ENCODE measurements at regions not wholly inside any gene's neighbourhood (a gene's known extent, or its start where the extent isn't known, plus 50 kb on each side); places are given as distances from the start of the nearest gene placed in this dataset.
A peak's percentile ranks its signal among the peaks of the same experiment; 100 is the strongest.

DNA sequence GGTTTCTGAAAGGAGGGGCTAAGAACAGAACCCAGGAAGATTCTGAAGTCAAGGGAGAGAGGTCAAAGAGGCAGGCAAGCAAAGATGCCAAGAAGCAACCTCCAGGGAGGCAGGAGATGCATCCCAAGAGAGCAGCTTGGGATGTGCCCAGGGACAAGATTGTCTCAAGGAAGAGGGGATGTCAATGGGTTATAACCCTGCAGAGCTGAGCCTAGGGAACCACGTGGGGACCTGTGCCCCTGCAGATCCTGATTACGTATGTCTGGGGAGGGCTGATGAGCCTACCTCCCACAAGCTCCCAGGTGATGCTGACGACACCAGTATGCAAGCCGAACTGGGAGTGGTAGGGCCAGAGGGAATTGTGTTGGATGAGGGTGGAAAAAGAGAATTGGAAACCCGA, 70.9 kb upstream of the IRS2 start:
- ChIA-PET POLR2A (no interaction called here), CTCF (no interaction called here)
- TF ChIP-seq, protein P1, sequence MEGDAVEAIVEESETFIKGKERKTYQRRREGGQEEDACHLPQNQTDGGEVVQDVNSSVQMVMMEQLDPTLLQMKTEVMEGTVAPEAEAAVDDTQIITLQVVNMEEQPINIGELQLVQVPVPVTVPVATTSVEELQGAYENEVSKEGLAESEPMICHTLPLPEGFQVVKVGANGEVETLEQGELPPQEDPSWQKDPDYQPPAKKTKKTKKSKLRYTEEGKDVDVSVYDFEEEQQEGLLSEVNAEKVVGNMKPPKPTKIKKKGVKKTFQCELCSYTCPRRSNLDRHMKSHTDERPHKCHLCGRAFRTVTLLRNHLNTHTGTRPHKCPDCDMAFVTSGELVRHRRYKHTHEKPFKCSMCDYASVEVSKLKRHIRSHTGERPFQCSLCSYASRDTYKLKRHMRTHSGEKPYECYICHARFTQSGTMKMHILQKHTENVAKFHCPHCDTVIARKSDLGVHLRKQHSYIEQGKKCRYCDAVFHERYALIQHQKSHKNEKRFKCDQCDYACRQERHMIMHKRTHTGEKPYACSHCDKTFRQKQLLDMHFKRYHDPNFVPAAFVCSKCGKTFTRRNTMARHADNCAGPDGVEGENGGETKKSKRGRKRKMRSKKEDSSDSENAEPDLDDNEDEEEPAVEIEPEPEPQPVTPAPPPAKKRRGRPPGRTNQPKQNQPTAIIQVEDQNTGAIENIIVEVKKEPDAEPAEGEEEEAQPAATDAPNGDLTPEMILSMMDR (IDR thresholded peaks at IDR 0.05; ENCODE audit: low read depth, low read length) = no peak
- Histone ChIP-seq H3K4me3 (ENCODE audit: low read depth, low read length) (no peak overlapping the region), H3K27me3 (ENCODE audit: control insufficient read depth, insufficient read depth, low read length) (no peaks in the 10 kb centered on the region), H3K9me3 (ENCODE audit: control insufficient read depth, insufficient read depth, low read length) (no peaks in the 10 kb centered on the region), H3K27ac (ENCODE audit: low read depth, low read length) (no peak overlapping the region)
- DNase-seq (ENCODE audit: low read depth, low spot score) = no peak

DNA sequence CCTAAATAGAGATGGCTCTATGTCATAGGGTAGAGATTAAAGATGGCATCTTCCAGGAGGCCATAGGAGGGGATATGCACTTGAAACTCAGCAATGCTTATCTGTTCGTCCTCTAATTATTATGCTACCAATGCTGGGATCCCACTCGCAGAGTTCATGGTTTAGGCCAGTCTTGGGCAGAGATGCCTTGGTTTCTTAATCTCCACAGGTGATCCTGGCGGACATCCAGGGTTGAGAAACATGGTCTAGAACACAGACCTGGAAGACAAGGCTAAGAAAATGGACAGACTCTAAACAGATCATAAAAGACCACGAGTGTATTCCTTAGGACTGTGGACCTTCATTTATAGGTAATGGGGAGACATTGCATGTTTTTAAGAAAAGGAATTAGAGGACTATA, 70.0 kb upstream of the IRS2 start:
- POLR2A ChIA-PET = interaction anchor here (0.7 kb wide), 1 partner anchor 77 kb away, joined by 3 read pairs; no protein-coding TSS in a partner anchor
- Histone ChIP-seq H3K9me3 (ENCODE audit: control insufficient read depth, insufficient read depth, low read length) (no peaks in the 10 kb centered on the region), H3K27ac (ENCODE audit: low read depth, low read length) (no peak overlapping the region), H3K4me3 (ENCODE audit: low read depth, low read length) (no peak overlapping the region), H3K27me3 (ENCODE audit: control insufficient read depth, insufficient read depth, low read length) (no peaks in the 10 kb centered on the region)
- TF ChIP-seq, protein P1 (IDR thresholded peaks at IDR 0.05; ENCODE audit: low read depth, low read length) = no peak
- DNase-seq (ENCODE audit: low read depth, low spot score) = no peak
- CTCF ChIA-PET = no interaction called here

DNA sequence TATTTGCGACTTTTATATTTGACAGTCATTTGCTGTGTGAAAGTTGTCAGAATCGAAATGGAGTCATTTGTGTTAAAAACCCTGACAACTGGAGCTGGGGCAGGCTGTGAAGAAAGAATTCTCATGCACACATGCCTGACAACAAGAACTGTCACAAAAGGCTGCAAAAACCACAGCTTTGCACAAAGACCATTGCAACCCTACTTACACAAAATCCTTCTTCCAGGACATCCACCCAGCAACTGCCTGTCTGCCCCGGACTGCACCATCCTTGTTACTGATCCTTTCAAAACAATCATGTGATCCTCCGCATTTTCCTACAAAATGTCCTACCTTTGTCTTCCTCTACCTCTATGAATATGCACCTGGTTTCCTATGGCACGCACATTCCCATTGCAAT, 66.8 kb upstream of the IRS2 start:
- POLR2A ChIA-PET = no interaction called here
- DNase-seq (ENCODE audit: low read depth, low spot score) = no peak
- H3K27ac ChIP-seq (ENCODE audit: low read depth, low read length) = no peak overlapping the region
- H3K4me3 ChIP-seq (ENCODE audit: low read depth, low read length) = no peak overlapping the region
- H3K9me3 ChIP-seq (ENCODE audit: control insufficient read depth, insufficient read depth, low read length) = no peaks in the 10 kb centered on the region
- no peaks in the 10 kb centered on the region for H3K27me3 ChIP-seq (ENCODE audit: control insufficient read depth, insufficient read depth, low read length)
- TF ChIP-seq, protein P1 (IDR thresholded peaks at IDR 0.05; ENCODE audit: low read depth, low read length) = no peak
- CTCF ChIA-PET = no interaction called here

DNA sequence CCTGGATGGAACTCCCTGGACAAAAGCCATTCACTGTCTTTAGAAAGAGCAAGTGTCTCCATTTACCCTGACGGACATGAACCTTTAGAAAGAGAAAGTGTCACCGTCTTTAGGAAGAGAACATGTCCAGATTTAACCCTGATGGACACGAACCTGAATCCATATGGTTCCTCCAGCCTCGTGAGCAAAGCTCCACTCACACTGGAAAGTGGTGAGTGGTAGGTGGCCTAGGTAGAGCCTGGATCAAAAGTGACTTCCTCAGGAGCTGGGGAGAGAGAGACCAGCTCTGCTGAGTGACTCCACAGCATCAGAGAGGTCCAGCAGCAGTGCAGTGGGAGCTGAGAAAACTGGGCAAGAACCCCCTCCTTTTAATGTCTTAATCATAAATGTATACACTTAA, 59.8 kb upstream of the IRS2 start:
- no peaks in the 10 kb centered on the region for H3K27me3 ChIP-seq (ENCODE audit: control insufficient read depth, insufficient read depth, low read length)
- POLR2A ChIA-PET = no interaction called here
- CTCF ChIA-PET = interaction anchor here (0.5 kb wide), 1 partner anchor 56 kb away, joined by 3 read pairs; no protein-coding TSS in a partner anchor

DNA sequence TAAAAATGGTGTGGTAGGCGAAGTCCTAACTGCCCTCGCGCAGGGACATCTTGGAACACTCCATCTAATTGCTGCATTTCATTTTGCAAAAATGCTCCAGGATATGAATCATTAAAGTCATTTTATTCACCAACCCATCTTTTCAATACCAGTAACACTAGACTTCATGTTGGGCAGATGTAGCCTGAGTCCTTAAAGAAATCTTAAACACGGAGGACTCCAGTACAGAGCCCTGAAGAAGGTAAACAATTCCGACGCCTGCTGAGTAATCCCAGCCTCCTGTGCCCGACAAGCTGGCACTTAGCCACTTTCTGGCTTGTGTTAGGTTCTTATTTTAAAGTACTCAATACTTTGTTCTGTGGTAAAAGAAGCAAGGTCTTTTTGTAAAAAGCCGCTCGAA, 58.0 kb upstream of the IRS2 start:
- CTCF ChIA-PET = no interaction called here
- no peak overlapping the region for H3K27ac ChIP-seq (ENCODE audit: low read depth, low read length)

More for the DNA sequence above, 59.8 kb upstream of the IRS2 start:
- no peaks in the 10 kb centered on the region; the same call in 1 of the 2 replicates for H3K9me3 ChIP-seq (ENCODE audit: control insufficient read depth, insufficient read depth, low read length)
- no peak overlapping the region for H3K27ac ChIP-seq (ENCODE audit: low read depth, low read length)
- TF ChIP-seq, protein P1 (IDR thresholded peaks at IDR 0.05; ENCODE audit: low read depth, low read length) = no peak
- H3K4me3 ChIP-seq (ENCODE audit: low read depth, low read length) = no peak overlapping the region
- no peak for DNase-seq (ENCODE audit: low read depth, low spot score)

More for the DNA sequence above, 58.0 kb upstream of the IRS2 start:
- DNase-seq (ENCODE audit: low read depth, low spot score) = peak; percentile 21
- TF ChIP-seq, protein P1 (IDR thresholded peaks at IDR 0.05; ENCODE audit: low read depth, low read length) = no peak
- no peaks in the 10 kb centered on the region for H3K27me3 ChIP-seq (ENCODE audit: control insufficient read depth, insufficient read depth, low read length)
- H3K9me3 ChIP-seq (ENCODE audit: control insufficient read depth, insufficient read depth, low read length) = no peaks in the 10 kb centered on the region; the same call in 1 of the 2 replicates
- POLR2A ChIA-PET = no interaction called here
- H3K4me3 ChIP-seq (ENCODE audit: low read depth, low read length) = no peak overlapping the region
